ENCODE measurements at regions not wholly inside any gene's neighbourhood (a gene's known extent, or its start where the extent isn't known, plus 50 kb on each side); places are given as distances from the start of the nearest gene placed in this dataset.

DNA sequence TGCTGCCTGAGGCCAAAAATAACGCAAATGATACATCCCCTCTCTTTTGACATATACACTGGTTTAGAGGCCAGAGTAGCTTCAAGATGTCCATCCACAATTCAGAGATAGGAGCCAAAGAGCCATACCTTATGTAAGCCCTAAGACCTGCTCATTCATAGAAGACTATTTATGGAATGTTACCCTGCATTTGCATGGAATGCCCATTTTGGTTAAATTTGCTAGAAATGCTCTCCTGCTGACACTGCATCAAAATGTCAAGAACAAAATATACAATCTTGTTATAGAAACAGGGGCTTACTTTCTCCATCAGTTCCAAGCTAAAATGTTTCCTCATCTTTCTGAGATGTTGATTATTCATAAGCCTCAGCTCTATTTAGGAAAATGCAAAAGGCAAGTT is 183.3 kb upstream of the CDKN3 start:
- no peak for DNase-seq

- DNase-seq, result no peak
These were observed 180.0 kb upstream of the CDKN3 start for GRCh38 chr14:54216827-54217226.

GRCh38 chr14:54219261-54220070 is 177.3 kb upstream of the CDKN3 start:
- DNase-seq, result no peak

DNA sequence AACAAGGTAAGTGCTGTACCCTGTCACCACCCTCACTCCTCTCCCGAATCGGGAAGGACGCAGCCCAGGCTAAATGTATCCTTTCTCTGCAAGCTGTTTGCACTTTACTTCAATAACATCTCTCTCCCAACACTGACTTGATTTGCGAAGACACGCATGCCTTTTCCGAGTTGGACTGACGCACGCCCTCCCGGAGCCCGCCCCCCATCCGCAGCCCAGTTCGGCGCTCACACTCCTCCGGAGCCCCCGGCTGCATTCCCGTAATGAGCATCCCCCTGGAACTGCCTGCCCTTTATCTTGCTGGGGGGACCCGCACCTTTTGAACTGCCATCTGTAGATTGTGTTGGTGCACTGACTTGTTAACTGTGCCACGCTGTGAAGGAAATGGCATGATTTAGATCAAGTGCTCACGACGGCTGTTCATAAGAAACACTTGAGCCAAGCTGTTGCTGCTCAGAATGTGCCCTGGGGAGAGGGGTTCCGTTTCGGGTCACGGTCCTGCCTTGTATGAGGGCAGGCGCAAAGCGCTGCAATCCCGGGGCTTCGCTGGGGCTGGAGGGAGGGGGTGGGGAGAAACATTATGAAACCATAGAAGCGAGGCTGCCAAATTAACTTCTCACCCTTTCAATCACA is 176.6 kb upstream of the CDKN3 start:
- no peak for DNase-seq

- DNase-seq, result no peak
These were observed 175.9 kb upstream of the CDKN3 start for GRCh38 chr14:54220704-54221431.

DNA sequence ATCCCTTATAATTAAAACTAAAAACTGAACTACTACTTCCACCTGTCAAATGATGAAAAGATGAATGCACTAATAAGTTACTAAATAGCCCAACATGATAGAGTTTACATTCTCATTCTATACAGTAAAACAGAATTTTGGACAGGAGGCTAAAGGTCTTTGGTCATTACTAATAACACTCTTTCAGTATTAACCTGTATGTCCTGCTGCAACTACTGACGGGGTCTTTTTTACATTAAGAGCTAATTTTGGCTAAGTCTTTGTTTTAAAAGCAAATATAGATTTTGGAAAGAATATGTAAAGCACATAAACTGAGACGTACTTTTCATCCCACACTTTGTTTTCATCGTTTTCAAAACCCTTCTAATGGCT is 175.4 kb upstream of the CDKN3 start:
- DNase-seq, result no peak

GRCh38 chr14:54221971-54222370 is 174.8 kb upstream of the CDKN3 start:
- no peak for DNase-seq

GRCh38 chr14:54223831-54224402 is 172.9 kb upstream of the CDKN3 start:
- DNase-seq, result no peak

- no peak for DNase-seq
These were observed 171.2 kb upstream of the CDKN3 start for GRCh38 chr14:54225457-54226060.

- no peak for DNase-seq
These were observed 170.7 kb upstream of the CDKN3 start for GRCh38 chr14:54226103-54226502.

DNA sequence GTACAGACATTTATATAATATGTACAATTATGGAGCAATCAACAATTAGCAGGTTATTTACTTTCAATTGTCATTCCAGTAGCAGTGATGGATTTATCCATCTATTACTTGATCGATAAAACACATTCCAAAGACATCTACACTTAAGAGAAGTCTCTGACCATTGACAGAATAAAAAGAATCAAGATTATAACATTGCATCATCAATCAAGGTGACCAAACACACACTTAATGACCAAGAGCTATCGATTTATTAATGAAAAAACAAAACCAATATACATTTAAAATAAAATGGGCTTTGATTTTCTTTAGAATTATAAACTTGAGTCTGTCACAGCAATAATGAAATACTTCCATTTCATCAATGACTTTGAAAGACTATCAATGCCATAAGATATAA is 170.2 kb upstream of the CDKN3 start:
- DNase-seq, result no peak

GRCh38 chr14:54229136-54229535 is 167.7 kb upstream of the CDKN3 start:
- no peak for DNase-seq

DNA sequence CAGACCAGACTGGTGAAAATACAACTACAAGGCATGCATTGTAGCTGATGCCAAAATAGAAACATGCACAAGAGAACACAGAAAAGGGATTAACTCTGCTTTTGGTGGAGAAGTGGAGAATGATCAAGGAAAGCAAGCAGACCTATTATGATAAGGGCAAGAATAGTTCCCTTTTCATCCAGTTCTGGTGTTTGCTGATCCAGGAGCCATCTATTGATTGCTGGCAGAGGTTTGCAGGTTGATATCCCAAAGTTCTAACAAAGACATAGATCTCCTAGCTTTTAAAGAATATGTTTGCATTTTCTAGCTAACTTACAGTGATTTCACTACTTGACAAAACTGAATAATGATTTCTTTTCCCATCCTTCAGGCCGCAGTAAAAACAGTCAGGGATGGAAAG is 166.2 kb upstream of the CDKN3 start:
- no peak for DNase-seq

DNA sequence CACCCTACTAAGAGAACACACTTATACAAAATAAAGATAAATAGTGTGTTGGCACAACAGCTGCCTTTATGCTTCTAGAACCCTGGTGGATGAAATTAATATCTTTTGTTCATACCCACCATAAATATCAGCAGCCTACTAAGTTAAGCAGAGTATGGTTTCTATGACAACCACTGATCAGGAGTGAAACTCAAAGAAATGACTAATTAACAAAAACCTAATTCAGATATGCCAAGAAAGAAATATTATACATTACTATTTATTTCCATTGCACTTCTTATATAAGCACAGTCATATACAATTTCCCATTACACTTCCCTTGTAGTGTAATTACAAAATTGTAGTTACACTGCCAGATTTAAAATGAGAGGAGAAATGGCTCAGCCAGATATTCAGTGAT is 164.1 kb upstream of the CDKN3 start:
- no peak for DNase-seq

- no peak for DNase-seq
These were observed 155.3 kb upstream of the CDKN3 start for GRCh38 chr14:54241517-54241916.

DNA sequence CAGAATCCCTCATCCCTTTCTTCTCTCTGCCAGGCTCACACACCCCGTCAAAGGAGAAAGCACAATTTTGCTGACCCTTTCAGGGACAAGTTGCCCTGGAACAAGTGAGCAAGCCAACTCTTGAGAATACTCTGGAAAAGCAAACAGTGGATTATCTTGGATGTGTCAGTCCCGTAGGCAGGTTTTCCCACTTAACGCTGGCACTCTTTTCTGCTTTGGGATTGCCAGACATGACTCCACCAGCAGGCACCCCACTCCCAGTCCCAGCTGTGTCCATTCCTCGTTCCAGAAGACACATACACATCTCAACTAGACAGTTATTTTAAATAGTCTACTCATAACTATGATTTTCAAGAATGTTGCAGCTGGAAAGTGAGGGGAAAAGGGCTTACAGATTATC is 145.5 kb upstream of the CDKN3 start:
- no peak for DNase-seq

DNA sequence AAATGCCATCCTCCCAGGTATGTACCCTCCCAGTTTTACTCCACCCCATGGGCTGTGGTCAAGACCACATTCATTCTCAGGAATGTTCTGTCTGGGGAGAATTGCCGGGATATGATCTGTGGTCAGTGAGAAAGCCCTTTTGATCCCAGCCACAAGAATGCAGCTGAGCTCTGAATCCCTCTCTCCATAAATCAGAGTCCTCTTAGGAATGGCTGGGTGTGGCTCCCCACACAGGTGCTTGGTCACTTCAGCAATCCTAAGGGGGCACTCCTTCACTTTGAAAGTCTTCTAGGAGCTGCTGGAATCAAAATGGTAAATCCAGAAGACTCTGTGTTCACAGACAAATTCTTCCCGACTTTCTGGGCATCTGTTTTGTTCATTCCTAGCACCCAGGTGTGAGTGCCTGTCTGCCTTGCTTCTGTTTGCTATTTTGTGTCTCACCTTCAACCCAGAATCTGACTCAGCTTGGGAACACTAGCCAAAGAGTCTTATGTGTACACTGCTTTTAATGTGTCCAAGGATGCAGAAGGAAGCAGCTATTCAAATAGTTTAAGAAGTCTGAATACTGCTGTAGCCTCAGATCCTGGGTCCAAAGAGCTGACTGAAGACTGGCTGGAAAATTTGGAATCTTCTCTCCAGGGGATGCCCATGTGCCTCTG is 144.6 kb upstream of the CDKN3 start:
- DNase-seq, result no peak

DNA sequence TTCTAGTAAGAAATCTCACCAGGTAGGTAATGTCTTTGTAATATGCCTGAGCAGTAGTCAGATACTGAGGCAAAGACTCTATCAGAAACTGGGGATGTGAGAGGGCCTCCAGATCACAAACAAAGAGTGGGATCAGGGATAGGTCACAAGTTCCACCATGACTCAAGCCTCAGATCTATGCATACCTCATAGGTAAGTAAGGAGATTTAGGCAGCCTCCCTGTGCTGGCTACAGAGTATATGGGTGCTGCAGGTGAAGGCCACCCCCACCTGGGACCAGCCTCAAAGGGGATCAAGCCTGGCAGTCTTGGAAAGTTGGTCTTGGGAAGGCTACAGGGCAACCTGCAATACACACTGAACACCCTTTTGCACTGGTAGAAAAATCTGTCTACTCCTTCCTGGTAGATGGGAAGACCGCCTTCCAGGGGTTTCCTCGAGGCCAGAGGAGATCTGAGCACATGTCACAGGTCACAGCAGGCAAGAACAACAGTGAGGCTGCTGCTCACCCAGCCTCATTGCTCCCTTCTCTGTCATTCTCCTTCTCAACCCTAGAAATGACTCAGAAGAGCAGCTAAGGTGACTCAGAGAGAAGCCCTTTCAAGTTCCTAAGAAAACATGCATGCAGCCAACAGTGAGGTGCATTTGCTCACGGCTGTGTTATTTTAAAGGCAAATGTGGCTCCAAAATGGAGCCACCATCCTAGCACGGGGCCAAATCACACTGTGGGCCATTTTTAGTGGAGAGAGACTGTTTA is 143.4 kb upstream of the CDKN3 start:
- peak; percentile 21 to 38 for DNase-seq

DNA sequence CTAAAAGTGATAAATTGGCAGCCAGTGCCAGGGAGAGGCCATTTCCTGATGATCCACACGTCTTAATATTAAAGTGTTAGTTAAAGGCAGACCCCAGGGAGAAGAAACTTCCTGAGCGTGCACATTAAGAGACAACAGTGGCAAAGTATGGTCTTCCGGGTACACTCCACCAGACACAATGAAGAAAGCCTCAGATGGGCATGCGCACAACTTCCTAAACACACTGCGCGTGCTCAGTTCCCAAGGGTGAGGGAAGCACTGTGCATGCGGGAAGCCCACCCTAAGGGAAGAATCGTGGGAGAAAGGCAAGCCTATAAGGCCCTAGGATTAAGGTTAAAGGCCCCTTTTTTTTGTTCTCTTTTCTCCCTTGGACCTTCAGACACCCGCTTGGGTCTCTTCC is 140.7 kb upstream of the CDKN3 start:
- no peak for DNase-seq

DNA sequence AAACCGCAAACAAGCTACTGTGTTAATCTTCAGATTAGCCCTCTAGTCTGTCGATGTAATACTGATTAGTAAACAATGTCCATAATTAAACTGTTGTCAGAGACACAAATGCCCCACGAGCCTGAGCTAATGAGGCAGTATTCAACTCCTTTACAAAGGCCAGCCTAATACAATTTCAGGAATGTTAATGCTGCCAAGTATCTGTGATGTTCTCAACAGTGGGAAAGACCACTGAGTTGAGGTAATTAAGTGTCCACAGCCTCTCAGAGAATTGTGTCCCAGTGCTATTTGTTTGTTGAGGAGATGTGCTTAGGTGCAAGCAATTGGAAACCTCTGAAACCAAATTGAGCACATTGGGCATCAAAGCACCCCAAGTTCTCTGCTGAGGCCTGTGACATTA is 139.4 kb upstream of the CDKN3 start:
- DNase-seq, result no peak

DNA sequence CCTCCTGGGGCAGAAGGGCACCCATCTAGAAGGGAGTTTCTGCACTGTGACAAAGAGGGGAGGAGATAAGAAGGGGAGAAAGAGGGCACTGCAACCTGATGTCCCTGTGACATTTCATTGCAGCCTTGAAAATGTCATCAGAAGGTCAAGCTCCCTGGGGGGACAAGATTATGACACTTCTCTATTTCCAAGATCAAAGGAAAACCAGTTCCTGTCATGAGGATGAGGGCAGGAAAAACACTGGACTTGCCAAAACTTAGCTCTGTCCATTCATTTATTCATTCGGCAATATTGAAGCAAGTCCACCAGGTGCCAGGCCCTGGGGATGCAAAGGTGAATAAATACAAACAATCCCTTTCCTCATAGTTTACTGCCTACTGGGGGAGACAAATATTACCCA is 138.4 kb upstream of the CDKN3 start:
- DNase-seq, result no peak

- no peak for DNase-seq
These were observed 137.0 kb upstream of the CDKN3 start for GRCh38 chr14:54259821-54260220.
